NCI-H82 (cell line): ENCODE measurements at regions not wholly inside any gene's neighbourhood (a gene's known extent, or its start where the extent isn't known, plus 50 kb on each side); places are given as distances from the start of the nearest gene placed in this dataset.
A peak's percentile ranks its signal among the peaks of the same experiment; 100 is the strongest.

ENCODE experiments used
- DNase-seq: peaks from one replicate; lab custom pipeline; 2025; lab: John Stamatoyannopoulos, UW

DNA sequence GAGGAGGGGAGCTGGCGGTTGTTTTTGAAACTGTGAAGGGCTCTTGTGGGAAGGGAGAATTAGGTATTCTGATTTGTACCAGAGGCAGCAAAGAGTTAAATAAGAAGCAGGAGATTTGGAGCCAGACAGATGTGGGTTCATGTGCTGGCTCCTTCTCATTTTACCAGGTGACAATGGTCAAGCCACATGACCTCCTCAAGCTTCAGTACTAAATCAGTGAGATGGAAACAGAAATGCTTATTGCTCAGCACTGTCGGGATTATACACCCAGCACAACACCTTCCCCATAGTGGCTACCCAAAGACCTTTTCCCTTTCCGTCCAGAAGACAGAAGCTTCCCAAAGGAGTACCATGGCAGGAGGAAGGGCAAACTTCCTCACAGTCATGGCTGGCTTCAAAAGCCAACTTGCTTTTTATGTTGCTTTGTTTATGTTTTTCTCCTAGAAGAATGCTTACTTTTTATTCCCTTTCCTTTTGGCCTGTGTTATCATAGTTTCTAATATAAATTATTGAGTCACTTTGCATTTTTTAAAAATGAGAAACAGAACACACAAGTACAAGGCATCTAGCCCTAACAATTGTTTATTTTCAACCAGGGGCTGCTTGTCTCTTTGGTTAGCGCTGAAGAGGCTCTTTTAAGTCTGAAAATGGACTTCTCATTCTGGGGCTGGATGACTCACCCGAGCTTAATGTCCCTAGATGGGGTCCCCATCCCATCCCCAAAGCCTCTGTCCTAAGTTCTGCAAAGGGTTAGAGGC, 181.5 kb upstream of the ZBED5 start:
- DNase-seq: no peak

GRCh38 chr11:11038782-11039181, 180.9 kb upstream of the ZBED5 start:
- DNase-seq: no peak

DNA sequence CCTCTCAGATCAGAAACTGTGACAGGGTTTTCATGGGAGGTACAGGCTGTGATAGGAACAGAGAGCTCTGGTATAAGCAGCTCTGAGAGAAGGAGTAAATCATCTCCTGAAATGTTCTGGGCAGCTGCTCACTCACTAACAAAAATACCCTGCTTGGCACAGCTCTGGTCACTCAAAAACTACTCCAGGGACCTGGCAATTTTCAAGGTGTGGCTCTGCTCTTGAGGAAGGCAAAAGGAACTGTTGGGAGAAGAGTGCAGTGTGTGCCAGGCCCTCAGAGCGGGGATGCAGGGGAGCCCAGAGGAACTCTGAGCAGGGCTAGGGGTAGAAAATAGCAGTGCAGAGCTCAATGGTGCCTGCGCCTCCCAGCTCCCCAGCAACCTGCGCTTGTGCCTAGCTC, 180.5 kb upstream of the ZBED5 start:
- no peak for DNase-seq

DNA sequence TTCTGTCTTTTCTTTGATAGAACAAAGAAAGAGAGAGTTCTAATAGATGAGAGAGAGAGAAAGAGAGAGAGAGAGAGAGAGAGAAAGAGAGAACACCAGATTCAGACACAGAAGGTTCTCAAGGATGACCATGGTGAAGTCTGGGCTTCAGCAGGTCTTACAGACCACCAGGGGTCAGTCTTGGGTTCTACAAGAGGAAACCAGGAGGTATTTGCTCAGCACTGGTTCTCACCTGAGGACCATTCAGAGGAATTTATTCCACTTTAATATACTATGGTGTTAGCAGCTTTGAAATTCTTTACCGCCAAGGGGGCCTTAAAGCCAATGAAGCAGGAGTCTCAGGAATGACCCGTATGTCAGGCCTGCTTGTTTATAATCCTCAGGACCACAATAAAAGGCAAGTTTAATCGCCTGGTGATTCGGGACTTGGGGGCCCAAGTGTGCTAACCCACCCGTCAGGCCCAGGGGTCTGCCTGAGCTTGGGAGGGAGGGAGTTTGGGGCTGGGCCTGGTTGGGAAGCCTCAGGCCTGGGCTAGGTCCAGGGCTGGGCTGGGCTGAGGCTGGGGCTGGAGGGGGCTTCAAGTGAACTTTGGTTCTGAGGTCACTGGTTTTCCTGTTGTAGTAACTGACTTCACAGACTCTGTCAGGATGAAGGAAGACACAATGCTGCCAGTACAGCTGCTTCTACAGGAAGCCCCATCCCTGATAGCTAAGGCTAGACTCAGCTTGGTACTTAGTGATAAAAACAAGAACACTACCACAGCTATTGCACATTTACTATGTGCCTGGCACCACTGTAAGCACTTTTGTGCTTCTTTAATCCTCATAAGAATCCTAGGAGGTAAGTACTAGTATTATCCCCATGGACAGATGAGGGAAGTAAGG, 179.2 kb upstream of the ZBED5 start:
- peak; percentile 72 for DNase-seq

DNA sequence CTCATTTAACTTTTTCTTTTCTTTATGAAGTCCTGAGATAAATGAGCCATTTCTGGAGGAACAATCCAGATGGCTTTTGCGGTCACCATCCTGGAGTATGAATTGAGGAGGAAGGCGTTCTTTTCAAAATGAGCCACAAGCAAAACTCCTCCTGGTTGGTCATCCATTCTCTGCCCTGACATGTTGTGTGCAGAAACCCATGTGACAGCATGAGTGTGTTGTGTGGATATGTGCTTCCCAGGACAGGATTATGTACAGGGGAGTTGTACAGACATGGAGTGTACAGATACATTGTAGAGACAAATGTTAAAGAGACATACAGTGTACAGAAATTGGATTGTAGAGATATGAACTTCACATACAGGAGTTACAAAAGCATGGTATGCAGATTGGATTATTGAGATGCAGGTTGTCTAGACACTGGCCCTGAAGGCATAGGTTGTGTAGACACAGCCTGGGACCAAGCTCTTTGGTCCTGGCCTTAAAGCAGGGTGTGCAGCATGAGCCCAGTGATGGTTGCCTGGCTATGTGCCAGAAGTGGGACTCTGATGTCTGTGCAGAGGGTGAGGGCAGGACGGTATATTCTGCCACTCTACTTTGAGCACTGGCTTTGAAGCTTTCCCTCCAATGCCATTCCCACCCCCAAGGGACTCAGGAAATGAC, 178.5 kb upstream of the ZBED5 start:
- no peak for DNase-seq

DNA sequence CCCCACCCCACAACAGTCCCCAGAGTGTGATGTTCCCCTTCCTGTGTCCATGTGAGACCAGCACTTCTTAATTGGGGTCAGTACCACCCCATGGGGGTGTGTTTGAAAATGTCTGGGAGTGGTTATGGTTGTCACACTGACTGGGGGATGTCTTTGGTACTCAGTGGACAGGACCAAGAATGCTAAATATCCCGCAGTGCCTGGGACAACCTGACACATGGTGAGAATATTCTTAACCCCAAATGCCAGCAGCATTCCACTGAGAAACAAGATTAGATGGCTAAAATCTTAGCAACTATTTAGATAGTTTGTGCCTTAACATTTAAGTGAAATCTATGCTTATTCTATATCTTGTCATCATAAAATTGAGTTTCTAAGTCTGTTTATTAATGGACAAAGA, 177.5 kb upstream of the ZBED5 start:
- DNase-seq: no peak

DNA sequence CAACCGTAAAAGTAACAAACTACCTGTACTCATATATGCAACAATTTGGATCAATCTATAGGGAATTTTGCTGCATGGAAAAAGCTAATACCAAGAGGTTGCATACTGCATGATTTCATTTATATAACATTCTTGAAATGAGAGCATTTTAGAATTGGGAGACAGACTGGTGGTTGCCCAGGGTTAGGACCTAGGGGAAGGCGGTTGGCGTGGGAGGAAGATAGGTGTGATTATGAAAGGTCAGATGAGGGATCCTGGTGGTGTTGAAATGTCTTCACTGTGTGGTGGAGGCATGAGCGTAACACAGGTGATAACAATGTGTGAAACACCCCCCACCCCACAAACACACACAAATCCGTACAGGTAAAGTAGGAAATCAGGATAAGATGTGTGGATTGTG, 176.6 kb upstream of the ZBED5 start:
- DNase-seq: no peak

GRCh38 chr11:11032066-11032465, 174.2 kb upstream of the ZBED5 start:
- no peak for DNase-seq

DNA sequence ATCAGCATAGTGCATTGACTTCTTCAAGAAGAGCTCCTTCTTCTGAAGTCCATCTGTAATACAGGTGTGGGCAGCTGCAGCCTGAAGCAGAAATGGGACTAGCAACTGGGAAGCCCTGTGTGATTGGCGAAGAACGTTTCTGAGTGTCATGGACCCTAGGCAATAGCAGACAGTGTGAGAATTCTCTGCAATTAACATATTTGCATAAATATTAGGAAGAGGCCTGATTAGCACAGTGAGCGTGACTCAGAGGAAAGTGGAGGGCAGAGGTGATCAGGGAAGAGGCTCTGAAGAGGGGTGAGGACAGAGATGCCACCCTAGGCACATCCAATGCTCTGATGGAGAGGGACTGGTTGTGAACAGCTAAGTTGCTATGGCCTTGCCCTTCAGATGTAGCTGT, 171.2 kb upstream of the ZBED5 start:
- DNase-seq: no peak

DNA sequence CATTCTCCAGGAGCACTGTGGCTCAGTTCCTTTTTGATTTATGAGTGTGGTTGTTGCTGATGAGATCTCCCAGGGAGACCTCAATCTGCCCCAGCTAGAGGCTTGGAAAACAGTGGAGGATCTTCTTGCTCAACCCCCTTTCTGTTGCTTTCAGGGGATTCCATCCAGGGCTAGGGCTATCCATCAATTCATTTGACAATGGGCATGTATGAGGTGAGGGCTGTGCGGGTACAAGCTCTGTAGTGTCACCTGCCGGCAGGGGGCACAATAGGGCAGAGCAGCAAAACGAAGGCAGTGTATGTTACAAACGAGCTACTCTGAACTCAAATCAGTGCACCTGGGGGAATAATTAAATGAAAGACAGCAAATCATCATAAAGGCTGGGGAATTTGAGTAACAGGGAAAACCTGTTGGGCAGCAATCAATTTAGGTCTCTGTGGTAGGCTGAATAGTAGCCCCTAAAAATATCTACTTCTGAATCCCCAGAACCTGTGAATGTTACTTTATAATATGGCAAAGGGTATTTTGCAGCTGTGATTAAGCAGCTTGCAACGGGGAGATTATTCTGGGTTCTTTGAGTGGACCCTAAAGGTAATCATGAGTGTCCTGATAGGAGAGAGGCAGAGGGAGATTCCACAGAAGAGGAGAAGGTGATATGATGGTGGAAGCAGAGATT, 170.3 kb upstream of the ZBED5 start:
- DNase-seq: peak; percentile 72

GRCh38 chr11:11027288-11027687, 169.4 kb upstream of the ZBED5 start:
- DNase-seq: no peak

DNA sequence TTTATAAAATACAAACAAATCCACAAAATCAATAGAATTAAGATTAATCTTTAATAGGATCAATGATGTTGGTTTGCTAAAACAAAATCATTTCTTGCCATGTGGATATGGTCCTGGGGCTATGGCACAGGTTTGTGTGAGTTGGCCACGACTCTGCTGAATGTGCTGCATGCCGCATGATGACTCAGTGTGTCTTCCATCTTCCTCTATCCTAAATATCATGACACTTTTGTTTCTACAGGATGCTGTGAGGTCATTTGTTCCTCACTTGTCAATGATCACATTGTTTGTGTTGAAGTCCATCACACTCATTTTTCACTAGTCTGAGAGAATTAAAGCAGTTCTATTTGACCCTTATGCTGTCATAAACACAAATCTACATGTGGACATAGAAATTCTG, 167.2 kb upstream of the ZBED5 start:
- DNase-seq: no peak

GRCh38 chr11:11022125-11022730, 164.4 kb upstream of the ZBED5 start:
- DNase-seq: peak; percentile 15

DNA sequence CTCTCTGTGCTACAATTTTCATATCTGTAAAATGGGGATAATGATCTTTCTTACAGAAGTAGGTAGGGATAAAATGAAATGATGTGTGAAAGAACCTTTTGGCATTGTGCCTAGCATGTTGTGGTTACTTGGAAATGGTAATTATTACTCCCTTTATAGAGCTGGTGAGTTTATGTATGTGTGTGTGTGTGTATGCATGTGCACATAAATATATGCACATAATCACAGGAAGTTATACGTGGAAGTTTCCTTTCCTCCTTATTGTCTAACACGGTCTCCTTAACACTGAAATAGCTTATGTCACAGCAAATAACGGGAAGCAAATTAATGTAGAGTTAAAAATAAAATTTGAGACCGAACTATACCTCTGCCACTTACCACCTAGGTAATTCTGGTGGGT, 163.7 kb upstream of the ZBED5 start:
- no peak for DNase-seq

- no peak for DNase-seq
Measured at GRCh38 chr11:11020747-11021149, 162.9 kb upstream of the ZBED5 start.

DNA sequence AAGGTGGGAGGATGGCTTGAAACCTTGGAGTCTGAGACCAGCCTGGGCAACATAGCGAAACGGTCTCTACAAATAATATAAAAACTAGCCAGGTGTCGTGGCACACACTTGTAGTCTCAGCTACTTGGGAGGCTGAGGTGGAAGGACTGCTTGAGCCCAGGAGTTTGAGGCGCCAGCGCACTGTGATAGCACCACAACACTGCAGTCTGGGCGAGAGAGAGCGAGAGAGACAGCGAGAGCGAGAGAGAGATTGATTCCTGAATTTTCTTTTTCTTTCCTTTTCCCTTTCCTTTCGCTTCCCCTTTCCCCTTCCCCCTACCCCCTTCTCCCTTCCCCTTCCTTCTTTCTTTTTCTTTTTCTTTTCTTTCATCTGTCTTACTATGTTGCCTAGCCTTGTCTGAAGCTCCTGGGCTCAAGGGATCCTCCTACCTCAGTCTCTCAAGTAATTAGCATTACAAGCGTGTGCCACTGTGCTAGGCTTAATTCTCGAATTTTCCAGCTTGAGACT, 162.4 kb upstream of the ZBED5 start:
- DNase-seq: no peak

DNA sequence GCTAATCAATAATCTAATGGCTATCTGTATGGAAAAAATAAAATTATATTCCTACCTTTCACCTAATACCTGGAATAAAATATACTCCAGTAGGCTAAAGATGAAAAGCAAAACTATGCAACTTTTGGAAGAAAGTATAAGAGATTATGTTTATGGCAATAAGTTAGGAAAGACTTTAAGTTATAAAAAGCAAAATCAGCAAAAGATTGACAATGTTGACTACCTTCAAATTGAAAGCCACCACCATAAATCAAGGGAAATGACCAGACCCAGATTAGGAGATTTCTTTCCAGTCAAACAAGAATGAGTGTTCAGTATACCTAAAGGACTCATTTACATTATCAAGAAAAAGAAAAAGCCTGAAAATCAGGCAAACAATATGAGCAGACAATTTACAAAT, 159.1 kb upstream of the ZBED5 start:
- no peak for DNase-seq

DNA sequence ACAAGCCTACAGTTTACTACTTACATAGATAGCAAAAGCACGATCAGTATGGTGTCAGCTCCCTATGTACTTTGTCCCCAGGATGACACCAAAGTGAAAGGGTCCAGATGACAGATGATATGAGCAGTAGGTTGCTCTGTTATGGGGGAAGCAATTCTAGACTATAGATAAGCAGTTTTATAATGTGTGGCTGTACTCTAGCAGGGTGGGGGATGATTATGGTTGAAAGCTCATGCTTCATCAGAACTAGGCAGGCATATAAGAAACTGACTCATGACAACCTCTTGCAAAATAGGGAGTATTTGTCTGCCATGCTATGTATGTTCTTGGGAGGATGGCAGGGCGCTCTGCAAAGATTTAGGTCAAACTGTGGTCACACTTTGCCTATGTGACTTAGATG, 158.2 kb upstream of the ZBED5 start:
- no peak for DNase-seq

DNA sequence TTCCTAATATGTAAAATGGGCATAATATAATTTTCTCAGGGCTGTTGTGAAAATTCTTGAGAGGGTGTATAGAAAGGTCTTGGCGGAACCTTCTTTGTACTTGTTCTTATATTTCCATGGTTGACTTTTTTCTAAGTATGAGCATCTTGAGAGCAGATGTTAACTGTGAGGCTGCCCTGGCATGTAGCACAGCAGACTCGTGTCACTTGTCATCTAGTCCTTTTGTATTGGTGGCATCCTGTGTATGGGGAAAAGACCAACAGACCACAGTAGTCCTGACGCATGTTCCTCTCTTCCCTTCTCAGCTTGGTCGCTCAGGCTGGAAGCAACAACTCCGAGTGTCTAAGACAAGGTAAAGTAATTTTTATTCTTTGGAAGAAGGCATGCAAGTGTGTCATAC, 153.8 kb upstream of the ZBED5 start:
- no peak for DNase-seq

DNA sequence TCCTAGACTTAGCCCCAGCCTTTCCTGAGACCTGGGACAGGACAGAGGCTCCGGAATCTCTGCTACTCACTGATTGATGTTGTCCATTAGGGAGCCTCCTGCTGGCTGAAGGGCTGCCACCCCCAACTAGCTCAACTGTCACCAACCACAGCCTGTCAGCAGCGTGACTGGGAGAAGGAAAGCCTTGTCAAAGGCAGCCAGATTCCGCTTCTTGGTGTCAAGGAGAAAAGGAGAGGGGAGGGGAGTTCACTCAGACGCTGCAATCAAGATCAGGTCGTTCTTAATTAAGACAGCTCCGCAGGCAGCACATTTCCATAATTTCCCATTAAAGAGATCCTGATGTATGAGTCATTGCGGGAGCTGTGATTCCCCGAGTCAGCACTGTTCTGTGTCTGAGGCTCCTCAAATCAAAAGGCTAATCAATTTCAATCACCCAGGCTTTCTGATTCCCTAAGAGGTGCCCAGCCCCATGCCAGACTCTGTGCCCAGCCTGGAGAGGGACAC, 152.8 kb upstream of the ZBED5 start:
- peak; percentile 66 for DNase-seq

- DNase-seq: no peak
Measured at GRCh38 chr11:11009179-11009578, 151.3 kb upstream of the ZBED5 start.
